HG03060 (cell line): ENCODE measurements at regions not wholly inside any gene's neighbourhood (a gene's known extent, or its start where the extent isn't known, plus 50 kb on each side); places are given as distances from the start of the nearest gene placed in this dataset.
A peak's percentile ranks its signal among the peaks of the same experiment; 100 is the strongest.
"Not testable (repeated sequence)": the region's sequence is repeated elsewhere in the genome, so short reads cannot be mapped to it uniquely, and the experiment has no call there.

Source experiments
- ATAC-seq: cut with Tn5 transposase; IDR thresholded peaks from one replicate; pipeline ENCODE4 v1.9.1; 2021; ENCODE audit warnings: low read depth, moderate number of reproducible peaks; ENCODE audit not compliant: unreplicated experiment

DNA sequence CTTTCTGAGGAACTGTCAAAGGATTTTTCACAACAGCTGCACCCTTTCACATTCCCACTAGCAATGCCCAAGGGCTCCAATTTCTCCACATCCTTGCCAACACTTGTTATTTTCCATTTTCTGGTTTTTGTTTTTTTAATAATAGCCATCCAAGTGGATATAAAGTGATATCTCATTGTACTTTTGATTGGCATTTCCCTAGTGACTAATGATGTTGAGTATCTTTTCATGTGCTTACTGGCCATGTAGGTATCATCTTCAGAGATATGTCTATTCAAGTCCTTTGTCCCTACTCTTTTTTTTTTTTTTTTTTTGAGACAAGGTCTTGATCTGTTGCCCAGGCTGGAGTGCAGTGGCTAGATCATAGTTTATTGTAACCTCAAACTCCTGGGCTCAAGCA, 115.8 kb upstream of the HAND1 start:
- no peak for ATAC-seq

DNA sequence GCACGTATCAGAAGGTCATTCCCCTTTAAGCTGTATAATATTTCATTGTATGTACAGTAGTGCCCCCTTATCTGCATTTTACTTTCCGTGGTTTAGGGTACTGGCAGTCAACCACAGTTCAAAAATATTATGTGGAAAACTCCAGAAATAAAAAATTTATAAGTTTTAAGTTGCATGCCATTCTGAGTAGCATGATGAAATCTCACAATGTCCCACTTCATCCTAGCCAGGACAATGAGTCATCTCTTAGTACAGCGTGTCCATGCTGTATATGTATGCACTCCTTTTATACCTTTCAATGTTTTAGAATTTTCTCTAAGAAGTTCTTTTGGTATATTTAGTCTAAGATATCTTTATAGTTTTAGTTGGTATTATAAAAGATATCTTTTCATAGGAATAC, 115.0 kb upstream of the HAND1 start:
- ATAC-seq, result no peak

GRCh38 chr5:154590093-154590724, 112.2 kb upstream of the HAND1 start:
- no peak for ATAC-seq

- no peak for ATAC-seq
Measured at GRCh38 chr5:154589511-154589910, 111.5 kb upstream of the HAND1 start.

GRCh38 chr5:154588833-154589425, 110.9 kb upstream of the HAND1 start:
- ATAC-seq, result not testable (repeated sequence)

DNA sequence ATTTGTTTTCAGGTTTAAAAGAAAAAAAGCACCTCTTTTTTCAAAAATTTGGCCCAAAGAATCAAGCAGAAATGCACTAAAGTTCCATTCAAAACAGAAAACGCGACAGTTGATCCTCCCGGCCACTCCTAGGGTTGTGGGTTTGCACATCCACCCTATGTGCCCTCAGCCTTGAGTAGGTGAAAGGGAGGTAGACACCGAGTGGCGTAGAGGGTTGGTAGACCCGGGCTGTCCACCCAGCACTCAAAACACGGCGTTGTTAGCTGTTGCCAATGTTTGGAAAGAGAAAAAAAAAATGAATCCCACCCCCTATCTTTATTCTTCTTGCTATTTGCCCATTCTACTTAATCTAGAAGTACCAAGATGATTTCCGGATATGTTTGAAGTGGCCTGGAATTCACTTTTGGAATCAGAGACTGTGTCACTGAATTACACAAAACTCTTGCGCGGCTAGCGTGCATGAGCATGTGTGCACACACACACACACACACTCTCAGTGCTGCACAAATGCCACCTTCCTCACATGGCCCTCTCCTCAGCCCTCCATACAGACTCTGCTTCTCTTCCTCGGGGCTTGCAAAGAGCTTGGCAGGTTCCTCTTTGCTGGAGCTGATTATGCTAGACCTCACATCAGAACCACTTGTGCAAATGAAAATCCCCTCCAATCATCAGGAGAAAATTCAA, 110.2 kb upstream of the HAND1 start:
- no peak for ATAC-seq

DNA sequence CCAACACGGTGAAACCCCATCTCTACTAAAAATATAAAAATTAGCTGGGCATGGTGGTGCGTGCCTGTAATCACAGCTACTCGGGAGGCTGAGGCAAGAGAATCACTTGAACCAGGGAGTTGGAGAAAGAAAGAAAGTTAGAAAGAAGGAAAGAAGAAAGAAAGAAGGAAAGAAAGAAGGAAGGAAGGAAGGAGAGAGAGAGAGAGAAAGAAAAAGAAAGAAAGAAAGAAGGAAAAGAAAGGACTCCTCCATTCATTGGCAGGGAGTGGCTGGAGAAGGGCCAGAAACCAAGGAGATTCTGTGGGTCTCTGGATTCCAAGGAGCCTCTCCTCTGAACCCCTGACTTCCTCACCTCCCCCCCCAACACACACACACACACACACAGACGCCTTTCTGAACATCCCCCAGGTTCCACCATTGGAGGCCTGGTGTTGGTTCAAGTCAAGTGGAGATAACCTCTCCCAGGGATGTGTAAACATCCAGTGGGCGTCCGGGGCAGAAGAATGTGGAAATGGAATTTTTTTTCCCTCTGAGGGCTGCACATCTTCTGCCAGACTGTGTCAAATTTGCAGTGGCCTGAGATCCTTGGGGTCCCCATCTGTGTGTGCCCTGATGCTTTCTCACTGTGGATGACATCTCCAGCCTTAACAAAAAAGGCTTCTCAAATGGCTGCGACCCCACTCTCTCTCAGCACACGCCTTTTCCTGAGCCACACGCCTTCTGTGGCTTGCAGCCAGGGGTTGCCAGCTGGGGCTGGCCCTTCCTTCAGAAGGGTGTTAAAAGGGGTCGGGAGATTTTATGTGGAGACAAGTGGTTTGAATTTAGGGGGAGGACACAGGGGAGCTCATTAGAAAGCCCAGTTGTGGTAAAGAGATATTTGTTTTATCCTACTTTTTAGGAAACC, 109.3 kb upstream of the HAND1 start:
- no peak for ATAC-seq

GRCh38 chr5:154583671-154584177, 105.7 kb upstream of the HAND1 start:
- ATAC-seq, result no peak

GRCh38 chr5:154580422-154580821, 102.4 kb upstream of the HAND1 start:
- no peak for ATAC-seq

DNA sequence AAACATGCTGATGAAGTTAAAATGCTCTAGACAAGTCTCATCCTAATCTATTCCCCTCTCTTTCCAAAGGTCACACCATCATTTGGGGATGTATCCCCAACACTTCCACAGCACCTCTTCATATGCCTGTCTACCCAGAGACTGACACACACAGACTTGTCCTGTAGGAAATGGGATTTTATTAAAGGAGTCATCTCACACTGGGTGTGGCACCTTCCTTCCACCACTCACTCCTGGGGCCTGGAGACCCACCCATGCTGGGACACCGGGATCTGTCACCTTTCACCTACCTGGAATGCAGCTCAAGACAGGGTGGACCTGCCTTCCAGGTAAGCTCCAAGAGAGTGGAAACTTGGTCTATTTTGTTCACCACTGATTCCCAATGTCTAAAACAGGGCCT, 99.4 kb upstream of the HAND1 start:
- no peak for ATAC-seq

DNA sequence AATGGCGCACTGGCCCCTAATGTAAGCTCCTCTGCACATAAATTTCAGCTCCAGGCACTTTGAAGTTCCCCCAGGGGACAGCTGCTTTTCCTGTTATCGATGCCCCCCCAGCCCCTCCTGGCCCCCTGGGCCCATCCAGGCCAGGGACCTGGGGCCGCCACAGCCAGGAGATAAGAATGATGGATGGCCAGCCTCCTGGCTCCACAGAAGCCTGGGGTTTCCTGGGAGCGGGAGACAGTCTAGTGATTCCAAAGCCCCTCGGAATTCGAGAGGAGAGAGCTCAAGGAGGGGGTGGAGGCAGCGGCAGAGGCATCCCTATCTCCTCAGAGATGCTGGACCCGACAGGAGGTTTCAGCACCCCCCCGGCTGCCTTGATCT, 98.4 kb upstream of the HAND1 start:
- no peak for ATAC-seq

- ATAC-seq, result peak; percentile 94
Measured at GRCh38 chr5:154575546-154576428, 97.8 kb upstream of the HAND1 start.

DNA sequence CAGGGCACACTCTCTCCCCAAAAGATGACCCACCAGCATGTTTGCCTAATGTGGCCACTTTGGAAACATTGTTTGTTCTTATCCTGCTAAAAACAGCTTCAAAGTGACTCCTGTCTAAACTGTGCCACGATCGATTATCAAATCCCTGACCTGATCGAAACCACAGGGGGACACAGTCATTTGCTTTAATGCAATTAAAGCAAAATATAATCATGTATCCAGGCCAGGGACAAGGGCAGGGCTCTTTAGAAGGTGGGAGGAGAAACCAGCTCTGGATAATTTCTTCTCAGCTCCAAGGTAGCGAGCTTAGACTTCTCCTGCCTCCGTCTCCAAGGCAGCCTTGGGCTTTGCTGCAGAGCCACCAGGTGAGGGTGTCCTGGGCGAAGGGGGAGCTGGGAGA, 95.0 kb upstream of the HAND1 start:
- ATAC-seq, result no peak

- no peak for ATAC-seq
Measured at GRCh38 chr5:154571325-154572035, 93.5 kb upstream of the HAND1 start.

DNA sequence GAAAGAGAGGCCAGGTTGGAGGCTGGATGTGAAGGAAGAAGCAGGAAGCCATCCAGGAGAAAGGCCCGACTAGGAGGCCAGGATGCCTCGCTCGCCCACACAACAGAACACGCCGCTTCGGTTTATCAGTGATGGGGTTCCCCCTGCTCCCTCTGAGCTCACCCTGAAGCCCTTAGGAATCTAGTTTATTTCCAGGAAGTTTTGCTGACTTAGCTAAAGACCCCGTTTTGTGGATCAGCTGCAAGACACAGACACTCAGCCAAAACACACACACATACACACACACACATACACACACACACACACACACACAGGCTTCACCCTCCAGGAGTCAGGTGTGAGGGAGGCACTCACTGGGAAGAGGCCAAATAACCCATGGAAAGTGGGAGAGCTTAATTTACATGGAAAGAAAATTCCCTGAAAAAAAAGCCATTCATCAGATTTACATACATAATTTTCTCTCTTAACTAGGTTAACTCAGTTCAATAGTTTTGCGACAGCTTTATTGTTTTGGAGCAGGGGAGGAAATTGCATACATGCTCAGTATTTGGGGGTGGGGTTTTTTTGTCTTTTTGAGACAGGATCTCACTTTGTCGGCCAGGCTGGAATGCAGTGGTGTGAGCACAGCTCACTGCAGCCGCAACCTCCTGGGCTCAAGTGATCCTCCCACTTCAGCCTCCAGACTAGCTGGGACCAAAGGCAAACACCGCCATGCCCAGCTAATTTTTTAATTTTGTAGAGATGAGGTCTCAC, 92.7 kb upstream of the HAND1 start:
- no peak for ATAC-seq

DNA sequence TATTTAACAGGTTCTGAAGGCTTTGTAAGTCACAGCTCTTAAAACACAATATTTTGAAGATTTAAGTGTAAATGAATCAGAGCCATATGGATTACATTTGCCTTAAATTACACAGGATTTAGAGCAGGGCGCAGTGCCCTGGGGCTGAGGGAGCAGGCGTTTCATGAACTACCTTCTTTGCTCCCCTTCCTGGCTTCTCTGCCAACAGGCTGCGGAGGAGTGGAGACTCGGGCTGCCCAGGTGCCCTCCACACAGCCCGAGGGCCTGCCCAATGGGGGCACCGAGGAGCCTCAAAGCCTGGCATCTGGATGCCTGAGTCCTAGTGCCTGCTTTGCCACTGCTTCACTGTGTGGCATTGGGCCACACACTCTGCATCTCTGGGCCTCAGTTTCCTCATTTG, 90.6 kb upstream of the HAND1 start:
- no peak for ATAC-seq

DNA sequence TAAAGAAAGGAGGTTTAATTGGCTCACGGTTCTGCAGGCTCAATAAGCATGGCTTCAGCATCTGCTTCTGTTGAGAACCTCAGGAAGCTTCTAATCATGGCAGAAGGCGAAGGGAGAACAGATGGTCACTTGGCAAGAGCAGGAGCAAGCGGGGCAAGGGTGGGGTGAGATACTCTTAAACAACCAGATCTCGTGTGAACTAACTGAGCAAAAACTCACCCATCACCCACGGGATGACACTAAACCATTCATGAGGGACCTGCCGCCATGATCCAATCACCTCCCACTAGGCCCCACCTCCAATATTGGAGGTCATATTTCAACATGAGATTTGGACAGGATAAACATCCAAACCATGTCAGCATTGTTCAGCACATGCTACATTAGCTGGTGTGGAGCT, 89.1 kb upstream of the HAND1 start:
- no peak for ATAC-seq

- no peak for ATAC-seq
Measured at GRCh38 chr5:154566146-154566680, 88.2 kb upstream of the HAND1 start.
